Tibial artery (tissue), 4 donors: ENCODE measurements at regions not wholly inside any gene's neighbourhood (a gene's known extent, or its start where the extent isn't known, plus 50 kb on each side); places are given as distances from the start of the nearest gene placed in this dataset.

Experiments
- DNase-seq, 2 donors: peaks; one replicate each; pipeline ENCODE4 v3.0.0-alpha.2; 2019
- H3K27ac ChIP-seq, 2 donors: fragments of 200-600 bp; sonication (generic) in 1 of 2; 1 replicate in 1 of 2; 2 replicates in 1 of 2; pipeline ENCODE4 v1.5.1; 2018 to 2019; ENCODE audit warnings: mild to moderate bottlenecking in 1 of 2
- H3K27me3 ChIP-seq, 2 donors: fragments of 200-600 bp; sonication (generic) in 1 of 2; one replicate each; pipeline versions ENCODE4 v1.5.1 to v1.6.0; 2016 to 2019
- H3K36me3 ChIP-seq, 3 donors: fragments of 200-600 bp; sonication (generic) in 2 of 3; one replicate each; pipeline ENCODE4 v1.5.1; 2016 to 2019; ENCODE audit warnings: mild to moderate bottlenecking in 2 of 3
- H3K4me1 ChIP-seq, 4 donors: fragments of 200-600 bp; sonication (generic) in 2 of 4; 1 replicate in 3 of 4; 2 replicates in 1 of 4; pipeline ENCODE4 v1.5.1; 2016 to 2019
- H3K4me3 ChIP-seq, 2 donors: fragments of 200-600 bp; sonication (generic) in 1 of 2; 1 replicate in 1 of 2; 2 replicates in 1 of 2; pipeline ENCODE4 v1.5.1; 2018 to 2019; ENCODE audit warnings: mild to moderate bottlenecking in 2 of 2
- H3K9me3 ChIP-seq, 3 donors: fragments of 200-600 bp; sonication (generic) in 1 of 3; one replicate each; pipeline ENCODE4 v1.5.1; 2016 to 2019
- CTCF ChIP-seq, 2 experiments: fragments of 200-600 bp in 1 of 2; fragments of 450-650 bp in 1 of 2; IDR thresholded peaks; one replicate each; pipeline ENCODE4 v1.5.1; 2017 to 2019; ENCODE audit warnings: antibody characterized with exemption in 2 of 2, mild to moderate bottlenecking in 1 of 2, moderate library complexity in 1 of 2
- intact Hi-C: fragments of 100-400 bp; cut with DNase I; formaldehyde crosslinking; loops from one replicate; pipeline ENCODE4 v1.15.0; 2023; ENCODE audit warnings: low total_unique reads

DNA sequence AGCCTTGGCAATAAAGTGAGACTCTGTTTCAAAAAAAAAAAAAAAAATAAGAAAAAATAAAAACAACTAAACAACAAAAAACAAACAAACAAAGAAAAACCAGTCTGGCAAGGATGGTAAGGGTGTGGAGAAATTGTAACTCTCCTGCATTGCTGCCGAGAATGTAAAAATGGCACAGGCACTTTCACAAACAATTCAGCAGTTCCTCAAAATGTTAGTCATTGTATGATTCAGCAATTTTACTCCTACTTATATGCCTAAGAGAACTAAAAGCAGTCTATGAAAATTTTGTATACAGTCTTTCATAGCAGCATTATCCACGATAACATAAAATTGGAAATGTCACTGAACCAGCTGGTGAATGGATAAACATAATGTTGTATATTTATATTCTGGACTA lies 280.4 kb downstream of the CDH9 start:
- no peak for TF ChIP-seq CTCF (IDR thresholded peaks at IDR 0.05)
- no peaks in the 10 kb centered on the region for H3K36me3 ChIP-seq
- no peaks in the 10 kb centered on the region for H3K4me1 ChIP-seq
- H3K9me3 ChIP-seq: no peaks in the 10 kb centered on the region
- no peak for DNase-seq
- intact Hi-C loops: no loop called here
- no peak overlapping the region for H3K4me3 ChIP-seq
- no peaks in the 10 kb centered on the region for H3K27me3 ChIP-seq
- no peak overlapping the region for H3K27ac ChIP-seq

DNA sequence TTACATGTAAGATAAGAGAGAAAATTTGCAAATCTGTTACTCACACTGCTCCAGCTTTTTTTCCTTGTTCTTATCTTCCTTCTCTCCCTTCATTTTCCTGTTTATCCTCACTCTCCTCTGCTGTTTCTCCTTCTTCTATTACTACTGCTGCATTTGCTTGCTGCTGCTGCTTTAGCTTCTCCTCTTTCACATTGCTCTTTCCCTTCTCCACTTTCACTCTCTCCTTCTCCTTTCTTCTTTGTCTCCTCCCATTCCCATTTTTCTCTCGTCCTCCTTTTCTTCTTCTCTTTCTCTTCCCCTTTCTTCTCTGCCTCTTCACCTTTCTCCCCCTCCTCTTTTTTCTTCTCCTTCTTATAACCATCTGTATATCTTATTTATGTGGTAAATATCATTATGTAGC lies 288.6 kb downstream of the CDH9 start:
- intact Hi-C loops: no loop called here
- H3K4me1 ChIP-seq: no peaks in the 10 kb centered on the region
- DNase-seq: no peak
- TF ChIP-seq CTCF (IDR thresholded peaks at IDR 0.05): no peak
- no peaks in the 10 kb centered on the region for H3K27me3 ChIP-seq
- no peaks in the 10 kb centered on the region for H3K9me3 ChIP-seq
- no peak overlapping the region for H3K4me3 ChIP-seq
- no peak overlapping the region for H3K27ac ChIP-seq
- H3K36me3 ChIP-seq: no peaks in the 10 kb centered on the region

GRCh38 chr5:26740182-26740581 lies 298.2 kb downstream of the CDH9 start:
- Histone ChIP-seq H3K4me1 (no peaks in the 10 kb centered on the region), H3K36me3 (no peaks in the 10 kb centered on the region), H3K27ac (no peak overlapping the region), H3K4me3 (no peak overlapping the region), H3K9me3 (no peaks in the 10 kb centered on the region), H3K27me3 (no peaks in the 10 kb centered on the region)
- intact Hi-C loops: no loop called here
- TF ChIP-seq CTCF (IDR thresholded peaks at IDR 0.05): no peak
- no peak for DNase-seq

- H3K4me1 ChIP-seq: no peaks in the 10 kb centered on the region
- intact Hi-C loops: no loop called here
- no peak for DNase-seq
- no peak for TF ChIP-seq CTCF (IDR thresholded peaks at IDR 0.05)
- H3K9me3 ChIP-seq: no peaks in the 10 kb centered on the region
- no peaks in the 10 kb centered on the region for H3K27me3 ChIP-seq
- H3K36me3 ChIP-seq: no peaks in the 10 kb centered on the region
- H3K4me3 ChIP-seq: no peak overlapping the region
- no peak overlapping the region for H3K27ac ChIP-seq
Measured at GRCh38 chr5:26737348-26738265, 300.8 kb downstream of the CDH9 start.

DNA sequence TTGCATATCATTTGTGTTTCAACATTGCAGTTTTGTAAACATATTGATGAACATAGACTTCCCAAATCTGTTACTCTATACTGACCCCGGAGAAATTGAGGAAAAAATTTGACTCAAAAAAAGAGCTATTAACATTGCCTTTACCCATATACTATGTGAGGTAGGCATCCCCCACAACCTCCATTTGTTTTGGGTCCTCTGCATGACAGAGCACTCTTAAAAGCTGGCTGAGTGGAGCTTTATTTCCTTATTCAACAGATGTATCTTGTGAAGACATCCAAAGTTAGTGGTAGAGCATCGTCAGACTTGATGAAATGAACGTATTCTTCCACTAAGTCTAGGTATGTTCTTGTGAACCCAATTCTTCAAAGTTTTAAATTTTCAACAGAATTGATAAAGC lies 310.5 kb downstream of the CDH9 start:
- DNase-seq: no peak
- no peak for TF ChIP-seq CTCF (IDR thresholded peaks at IDR 0.05)
- Histone ChIP-seq H3K27ac (no peak overlapping the region), H3K36me3 (no peaks in the 10 kb centered on the region), H3K4me3 (no peak overlapping the region), H3K9me3 (no peaks in the 10 kb centered on the region), H3K27me3 (no peaks in the 10 kb centered on the region), H3K4me1 (no peaks in the 10 kb centered on the region)
- intact Hi-C loops: no loop called here
